Left lobe of liver (tissue), 2 donors: ENCODE measurements at regions not wholly inside any gene's neighbourhood (a gene's known extent, or its start where the extent isn't known, plus 50 kb on each side); places are given as distances from the start of the nearest gene placed in this dataset.
"Not testable (repeated sequence)": the region's sequence is repeated elsewhere in the genome, so short reads cannot be mapped to it uniquely, and the experiment has no call there.

Source experiments
- ATAC-seq: fragments of 200-7000 bp; cut with Tn5 transposase; one replicate; pipeline ENCODE4 v1.9.1; 2020; ENCODE audit warnings: mild to moderate bottlenecking, moderate library complexity
- DNase-seq: peaks from one replicate; pipeline ENCODE4 v3.0.0-alpha.2; 2020; ENCODE audit warnings: low spot score
- donor health status: DM: no; HTN: no; CAD: no; lungs with moderate emphysema.
- donor health status: DM: no; HTN: yes; CAD: no.

DNA sequence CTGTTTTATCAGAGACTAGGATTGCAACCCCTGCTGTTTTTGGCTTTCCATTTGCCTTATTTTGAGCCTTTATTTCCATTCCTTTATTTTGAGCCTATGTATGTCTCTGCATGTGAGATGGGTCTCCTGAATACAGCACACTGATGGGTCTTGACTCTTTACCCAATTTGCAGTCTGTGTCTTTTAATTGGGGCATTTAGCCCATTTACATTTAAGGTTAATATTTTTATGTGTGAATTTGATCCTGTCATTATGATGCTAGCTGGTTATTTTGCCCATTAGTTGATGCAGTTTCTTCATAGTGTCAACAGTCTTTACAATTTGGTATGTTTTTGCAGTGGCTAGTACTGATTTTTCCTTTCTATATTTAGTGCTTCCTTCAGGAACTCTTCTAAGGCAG is 88.5 kb upstream of the HCCS start:
- DNase-seq, ATAC-seq: not testable (repeated sequence)

DNA sequence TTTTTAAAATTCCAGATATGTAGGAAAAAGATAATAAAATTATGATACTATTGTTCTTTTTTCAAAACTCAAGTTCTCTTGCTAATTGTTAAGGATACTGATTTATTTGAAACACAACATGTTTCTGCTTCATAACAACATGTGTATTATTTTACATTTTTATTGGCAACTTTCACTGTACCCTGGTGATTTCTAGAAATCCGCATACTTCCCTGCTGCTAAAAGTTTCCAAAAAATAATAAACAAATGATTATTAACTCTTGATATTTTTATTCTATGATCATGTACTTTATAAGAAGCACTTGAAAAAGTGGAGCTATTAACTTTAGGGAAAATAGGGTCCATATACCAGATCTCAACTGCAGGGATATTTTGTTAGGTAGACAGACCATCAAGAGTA is 71.2 kb upstream of the HCCS start:
- no peak for ATAC-seq
- no peak for DNase-seq

DNA sequence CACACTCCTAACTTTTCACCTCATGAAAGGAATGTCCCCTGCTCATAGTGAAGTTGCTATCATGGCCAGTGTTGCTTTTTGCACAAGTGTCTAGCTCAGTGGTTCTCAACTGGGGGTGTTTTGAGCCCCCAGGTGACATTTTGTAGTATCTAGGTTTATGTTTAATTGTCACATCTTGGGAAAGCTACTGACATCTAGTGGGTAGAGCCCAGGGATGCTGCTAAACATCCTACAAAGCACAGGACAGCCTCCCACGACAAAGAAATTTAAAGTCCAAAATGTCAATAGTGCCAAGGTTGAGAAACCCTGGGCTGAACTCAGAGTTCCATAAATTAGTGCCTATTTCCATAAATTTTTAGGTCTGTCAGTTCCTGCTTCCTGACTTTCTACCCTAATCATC is 70.7 kb upstream of the HCCS start:
- DNase-seq (no peak), ATAC-seq (no peak)

DNA sequence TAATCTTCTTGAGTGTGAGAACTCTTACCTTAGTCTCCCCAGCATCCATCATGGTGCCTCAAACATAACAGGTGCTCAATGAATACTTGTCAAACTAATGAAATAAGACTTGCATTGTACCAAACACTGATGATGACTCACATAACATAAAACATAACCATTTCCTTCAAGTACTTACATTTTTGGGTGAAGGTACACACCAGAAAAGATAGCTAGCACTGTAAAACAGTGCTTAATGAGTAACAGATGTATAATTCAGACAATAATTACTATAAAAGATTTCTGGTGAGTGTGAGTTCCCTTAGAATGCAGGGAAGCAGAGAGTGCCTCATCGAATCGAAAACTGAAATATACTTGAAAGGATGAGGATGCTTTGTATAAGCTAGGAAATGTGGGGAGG is 70.1 kb upstream of the HCCS start:
- DNase-seq, result no peak
- ATAC-seq, result no peak

DNA sequence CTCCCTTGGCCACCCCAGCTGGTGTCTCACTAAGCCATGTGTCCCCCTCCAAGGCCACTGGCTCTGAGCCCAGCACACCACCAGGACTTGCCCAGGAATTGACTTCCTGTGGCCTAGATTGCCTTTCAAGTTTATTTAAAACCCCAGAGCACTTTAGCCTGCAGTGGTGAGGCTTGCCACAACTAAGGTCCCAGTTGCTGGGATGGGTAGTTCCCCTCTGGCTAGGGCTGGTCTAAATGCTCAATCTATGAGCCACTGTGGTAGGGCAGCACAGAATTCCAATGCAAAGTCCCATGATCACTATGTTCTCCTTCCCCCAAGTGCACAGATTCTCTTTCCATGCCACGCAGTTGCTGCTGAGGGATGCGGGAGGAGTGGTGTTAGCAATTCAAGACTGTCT is 61.1 kb upstream of the HCCS start:
- ATAC-seq, result no peak
- DNase-seq, result no peak

DNA sequence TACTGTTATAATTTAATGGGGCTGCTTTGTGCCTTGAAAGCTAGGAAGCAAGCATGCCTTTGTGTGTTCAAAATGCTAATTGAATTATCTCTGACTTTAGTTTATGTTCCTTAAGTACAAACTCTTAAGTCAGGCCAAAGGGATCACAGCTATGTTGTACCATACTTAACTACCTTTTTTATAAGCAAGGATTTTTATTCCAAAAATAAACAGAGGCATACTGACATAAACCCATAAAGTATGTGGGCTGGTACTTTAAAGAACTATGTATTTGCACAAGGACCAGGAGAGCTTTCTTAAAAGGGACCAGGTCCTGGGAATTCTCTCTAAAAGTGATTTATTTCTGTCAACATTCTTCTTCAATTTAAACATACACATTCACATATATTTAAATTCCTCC is 57.8 kb upstream of the HCCS start:
- DNase-seq, result no peak

DNA sequence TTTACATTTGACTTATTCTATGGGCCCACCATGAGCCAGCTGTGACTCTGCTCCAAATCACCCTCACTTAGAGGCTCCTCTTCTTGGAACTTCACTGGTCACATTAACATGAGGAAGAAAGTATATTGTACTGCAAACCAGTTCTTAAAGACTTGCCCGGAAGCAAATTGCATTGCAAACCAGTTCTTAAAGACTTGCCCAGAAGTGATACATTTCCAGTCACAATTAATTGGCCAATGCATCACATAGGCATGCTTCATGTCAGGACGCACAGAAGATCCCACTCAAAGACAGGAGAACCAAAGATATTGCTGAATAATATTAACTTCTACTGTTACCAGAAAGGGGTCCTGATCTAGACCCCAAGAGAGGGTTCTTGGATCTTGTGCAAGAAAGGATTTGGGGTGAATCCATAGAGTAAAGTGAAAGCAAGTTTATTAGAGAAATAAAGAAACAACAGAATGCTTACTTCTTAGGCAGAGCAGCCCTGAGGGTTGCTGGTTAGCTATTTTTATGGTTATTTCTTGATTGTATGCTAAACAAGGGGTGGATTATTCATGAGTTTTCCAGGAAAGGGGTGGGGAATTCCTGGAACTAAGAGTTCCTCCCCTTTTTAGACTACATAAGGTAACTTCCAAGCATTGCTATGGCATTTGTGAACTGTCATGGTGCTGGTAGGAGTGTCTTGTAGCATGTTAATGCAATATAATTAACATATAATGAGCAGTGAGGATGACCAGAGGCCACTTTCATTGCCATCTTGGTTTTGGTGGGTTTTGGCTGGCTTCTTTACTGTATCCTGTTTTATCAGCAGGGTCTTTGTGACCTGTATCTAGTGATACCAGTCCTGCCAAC is 54.6 kb upstream of the HCCS start:
- DNase-seq (no peak), ATAC-seq (no peak)

More for the DNA sequence above, 57.8 kb upstream of the HCCS start:
- ATAC-seq, result no peak

DNA sequence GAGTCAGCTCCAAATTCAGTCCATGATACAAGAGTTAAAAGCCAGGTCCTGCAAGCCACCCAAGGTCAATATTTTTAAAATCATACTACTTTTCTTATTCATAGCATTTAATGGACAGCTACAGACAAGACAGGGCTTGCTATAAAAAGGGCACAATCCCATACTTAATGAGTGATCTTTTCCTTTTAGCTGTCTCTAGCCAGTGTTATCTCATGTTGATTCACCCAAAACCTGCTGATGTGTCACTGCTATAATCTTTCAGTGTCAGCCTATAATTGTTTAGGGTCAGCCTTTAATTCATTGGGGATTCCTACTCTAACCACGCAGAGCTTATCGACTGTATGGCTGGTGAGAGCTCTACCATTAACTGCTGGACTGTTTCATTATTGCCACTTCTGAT is 51.2 kb upstream of the HCCS start:
- no peak for ATAC-seq
- DNase-seq, result no peak
